HG03558 (cell line): ENCODE measurements at regions not wholly inside any gene's neighbourhood (a gene's known extent, or its start where the extent isn't known, plus 50 kb on each side); places are given as distances from the start of the nearest gene placed in this dataset.
"Not testable (repeated sequence)": the region's sequence is repeated elsewhere in the genome, so short reads cannot be mapped to it uniquely, and the experiment has no call there.

ENCODE experiments used
- ATAC-seq: cut with Tn5 transposase; IDR thresholded peaks from one replicate; pipeline ENCODE4 v1.9.1; 2021; ENCODE audit warnings: moderate number of reproducible peaks; ENCODE audit not compliant: unreplicated experiment; ENCODE audit errors: extremely low read depth

DNA sequence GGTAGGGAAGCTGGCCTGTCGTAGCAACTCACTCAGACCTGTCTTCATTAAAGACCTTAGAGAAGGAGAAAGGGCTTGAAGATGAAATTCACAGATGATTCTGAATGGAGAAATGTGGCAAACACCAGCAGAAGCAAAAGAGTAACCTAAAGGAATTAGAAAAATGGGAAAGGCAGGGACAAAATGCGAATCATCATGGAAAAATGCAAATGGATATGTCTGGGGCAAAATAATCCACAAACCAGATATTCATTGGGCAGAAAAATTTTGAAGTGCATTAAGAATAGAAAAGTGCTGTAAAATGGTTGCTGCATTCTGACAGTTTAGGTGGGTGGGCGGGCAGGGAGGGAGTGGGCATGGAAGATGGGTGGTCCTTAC is 156.9 kb upstream of the RASGRP1 start:
- ATAC-seq: no peak

DNA sequence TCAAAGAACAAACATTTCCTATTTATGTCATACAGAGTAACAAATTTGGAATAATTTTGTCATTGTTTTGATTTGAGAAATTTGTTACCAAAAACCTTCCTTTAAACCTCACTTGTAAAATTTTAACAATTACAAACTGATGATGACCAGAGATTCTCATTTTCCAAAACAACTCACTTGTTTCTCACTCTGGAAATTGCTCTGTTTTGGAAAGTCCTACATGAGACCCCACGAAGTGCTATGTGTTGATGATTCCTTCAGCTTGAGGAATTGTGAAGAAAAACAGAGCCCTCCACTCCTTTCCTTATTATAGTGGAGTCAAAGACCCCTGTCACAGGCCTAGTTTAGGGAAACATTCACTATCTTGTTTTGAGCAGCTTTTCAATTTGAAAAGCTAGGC is 157.6 kb upstream of the RASGRP1 start:
- ATAC-seq: no peak

DNA sequence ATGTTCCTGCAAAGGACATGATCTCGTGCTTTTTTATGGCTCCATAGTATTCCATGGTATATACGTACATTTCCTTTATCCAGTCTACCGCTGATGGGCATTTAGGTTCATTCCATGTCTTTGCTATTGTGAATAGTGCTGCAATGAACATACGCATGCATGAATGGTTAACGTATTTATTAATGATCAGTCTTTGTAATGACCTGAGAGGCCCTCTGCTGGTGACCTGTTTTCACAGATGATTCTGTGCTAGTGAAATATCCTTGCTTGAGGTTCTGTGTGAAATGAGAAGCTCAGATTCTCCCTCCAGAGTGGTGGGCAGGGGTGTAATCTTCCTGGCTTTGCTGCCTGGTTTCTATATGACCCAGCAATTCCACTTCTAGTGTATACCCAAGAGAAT is 160.2 kb upstream of the RASGRP1 start:
- no peak for ATAC-seq

DNA sequence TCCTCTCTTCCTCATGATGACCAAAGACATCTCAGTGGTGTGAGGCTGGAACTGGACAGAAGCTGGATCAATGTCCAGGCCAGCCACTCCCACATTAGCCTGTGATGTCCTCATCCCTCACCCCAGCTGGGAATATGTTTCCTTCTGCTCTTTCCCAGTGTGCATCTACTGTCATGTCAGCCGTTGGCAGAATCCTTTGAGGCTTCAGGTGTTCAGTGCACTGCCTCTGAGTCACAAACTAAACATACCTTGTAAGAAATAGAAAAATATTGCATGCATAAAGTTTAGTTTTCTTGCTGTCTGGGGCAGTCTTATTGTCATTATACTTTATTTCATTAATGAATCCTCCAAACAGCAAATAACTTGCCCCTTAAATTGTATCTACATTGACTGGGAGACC is 161.6 kb upstream of the RASGRP1 start:
- no peak for ATAC-seq

DNA sequence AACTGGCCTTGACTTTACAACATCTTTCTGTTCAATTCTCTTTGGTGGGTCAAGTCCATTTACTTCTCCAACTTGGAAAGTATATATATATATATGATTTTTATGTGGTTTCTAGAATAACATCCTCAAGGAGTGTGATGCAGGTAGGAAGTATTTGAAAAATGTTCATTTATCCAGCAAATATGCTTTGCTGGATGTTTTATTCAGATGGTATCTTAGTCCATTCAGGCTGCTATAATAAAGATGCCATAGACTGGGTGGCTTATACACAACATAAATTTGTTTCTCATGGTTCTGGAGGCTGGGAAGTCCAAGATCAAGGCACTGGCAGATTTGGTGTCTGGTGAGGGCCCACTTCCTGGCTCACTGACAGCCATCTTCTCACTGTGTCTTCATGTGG is 168.7 kb upstream of the RASGRP1 start:
- no peak for ATAC-seq

DNA sequence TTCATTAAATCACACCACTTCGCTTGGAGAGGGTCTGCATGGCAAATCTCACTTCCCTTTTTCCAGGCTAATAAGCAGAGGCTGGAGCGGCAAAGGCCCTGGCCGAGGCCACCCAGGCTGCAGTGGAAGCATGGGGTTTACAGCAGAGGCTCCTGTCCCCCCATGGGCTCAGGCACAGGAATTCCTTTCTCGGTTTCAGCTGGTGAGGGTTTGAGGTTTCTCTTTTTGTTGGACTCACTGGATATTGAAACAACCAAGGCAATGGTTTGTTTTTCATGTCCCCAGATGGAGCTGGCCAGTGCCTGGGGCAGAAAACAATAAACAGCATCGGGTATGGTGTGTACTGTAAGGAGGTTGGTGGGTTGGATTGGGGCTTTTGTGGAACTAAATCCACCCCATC is 175.6 kb upstream of the RASGRP1 start:
- ATAC-seq: no peak

DNA sequence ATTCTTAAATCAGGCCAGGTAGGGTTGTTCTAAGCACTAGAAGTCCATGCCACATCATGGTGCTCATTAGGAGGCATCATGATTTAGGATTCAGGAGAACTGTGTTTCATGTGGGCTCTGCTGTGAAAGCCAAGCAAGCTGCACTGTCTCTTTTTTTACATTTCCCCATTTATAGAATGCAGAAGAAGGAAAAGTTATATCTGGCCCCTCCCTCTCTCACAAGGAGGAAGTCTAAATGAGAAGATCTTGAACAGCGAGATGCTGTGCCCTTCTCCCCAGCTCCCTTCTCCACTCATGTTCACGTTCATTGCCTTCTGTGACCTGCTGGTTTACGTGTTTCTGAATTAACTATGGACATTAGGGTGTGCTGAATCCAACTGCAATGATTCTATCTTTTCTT is 178.5 kb upstream of the RASGRP1 start:
- ATAC-seq: no peak

DNA sequence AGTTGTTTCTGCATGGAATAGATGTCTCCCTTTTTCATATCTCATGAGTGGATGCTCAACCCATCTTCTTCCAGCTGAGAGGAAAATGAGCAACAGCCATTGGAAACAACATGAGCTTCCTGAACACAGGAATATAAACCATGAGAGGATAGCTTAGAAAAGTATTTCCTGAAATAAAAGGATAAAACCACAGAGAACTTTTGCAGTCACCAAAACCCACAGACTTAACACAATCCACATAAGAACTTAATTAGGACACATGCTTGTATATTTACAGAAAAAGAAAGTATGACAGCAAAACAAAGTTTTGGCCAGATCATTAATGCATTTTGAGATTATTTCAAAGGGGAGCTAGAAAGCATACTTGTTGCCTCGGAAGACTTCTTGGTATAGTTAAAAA is 180.5 kb upstream of the RASGRP1 start:
- ATAC-seq: no peak

DNA sequence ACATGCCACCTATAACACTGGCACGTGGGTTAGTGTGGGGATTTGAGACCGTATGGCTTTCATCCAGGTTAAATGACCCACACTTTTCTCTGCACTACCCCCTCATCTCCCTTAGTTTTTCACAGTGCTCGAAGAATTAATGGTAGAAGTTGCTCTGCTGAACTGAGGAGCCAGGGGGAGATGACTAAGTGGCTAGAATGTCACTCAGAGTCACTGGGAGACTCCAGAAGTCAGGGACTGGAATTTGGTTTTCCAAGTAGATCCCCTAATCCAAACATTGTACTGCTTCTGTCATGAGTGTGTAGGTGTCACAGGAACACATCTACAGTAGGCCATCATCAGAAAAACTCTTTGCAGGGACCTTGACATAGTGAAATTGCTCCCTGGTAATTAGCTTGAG is 181.0 kb upstream of the RASGRP1 start:
- ATAC-seq: no peak

DNA sequence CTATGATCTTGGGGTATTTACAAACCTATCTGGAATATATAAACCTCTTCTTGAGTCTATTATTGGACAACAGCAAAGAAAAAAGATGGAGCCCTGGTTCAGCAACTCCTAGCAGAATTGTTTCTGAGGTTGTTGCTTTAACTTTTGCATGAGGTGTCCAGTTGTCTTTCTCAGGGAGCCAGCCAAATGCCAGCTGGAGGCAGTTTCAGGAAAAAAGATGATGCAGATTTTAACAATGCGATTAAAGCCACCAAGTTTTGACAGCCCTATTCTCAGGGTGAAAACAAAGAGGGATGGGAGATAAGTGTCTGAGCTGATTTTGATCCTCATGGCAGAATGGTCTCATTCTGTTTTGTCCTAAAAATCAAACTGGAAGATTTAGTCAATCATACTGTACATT is 181.6 kb upstream of the RASGRP1 start:
- no peak for ATAC-seq

DNA sequence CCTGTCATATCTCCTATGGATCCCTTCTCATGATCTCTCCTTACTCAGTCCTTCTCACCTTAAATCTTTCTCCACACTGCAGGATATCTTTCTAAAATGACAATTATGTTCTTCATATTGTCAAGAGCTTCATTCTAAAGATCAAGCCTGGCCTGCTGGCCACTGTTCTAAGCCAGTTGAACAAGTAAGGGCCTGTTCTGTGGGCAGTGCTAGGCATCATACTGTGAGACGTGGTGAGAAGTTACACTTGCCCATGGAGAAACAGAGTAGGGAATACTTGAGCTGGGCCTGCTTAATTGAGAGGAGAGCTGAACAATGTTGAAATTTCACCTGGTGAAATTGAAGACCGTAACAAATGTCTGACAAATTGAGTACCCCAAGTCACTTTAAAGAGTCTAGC is 184.1 kb upstream of the RASGRP1 start:
- no peak for ATAC-seq

DNA sequence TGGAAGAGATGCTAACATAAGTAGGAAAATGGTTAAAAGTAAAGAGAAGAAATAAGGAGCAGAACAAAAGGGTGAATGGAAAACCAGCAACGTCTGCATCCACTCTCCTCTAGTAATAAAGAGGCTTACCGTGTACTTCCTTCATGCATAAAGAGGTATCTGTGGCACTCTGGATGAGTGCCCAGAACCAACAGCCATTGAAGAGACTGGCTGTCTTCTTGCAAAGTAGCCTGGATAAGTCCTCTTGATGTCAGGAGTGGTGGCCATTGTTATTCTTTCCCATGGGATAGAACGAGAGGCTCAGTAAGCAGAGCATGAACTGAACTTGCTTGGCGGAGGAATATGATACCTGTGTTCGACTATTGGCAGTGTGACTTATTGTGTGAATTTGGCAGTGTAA is 186.2 kb upstream of the RASGRP1 start:
- no peak for ATAC-seq

DNA sequence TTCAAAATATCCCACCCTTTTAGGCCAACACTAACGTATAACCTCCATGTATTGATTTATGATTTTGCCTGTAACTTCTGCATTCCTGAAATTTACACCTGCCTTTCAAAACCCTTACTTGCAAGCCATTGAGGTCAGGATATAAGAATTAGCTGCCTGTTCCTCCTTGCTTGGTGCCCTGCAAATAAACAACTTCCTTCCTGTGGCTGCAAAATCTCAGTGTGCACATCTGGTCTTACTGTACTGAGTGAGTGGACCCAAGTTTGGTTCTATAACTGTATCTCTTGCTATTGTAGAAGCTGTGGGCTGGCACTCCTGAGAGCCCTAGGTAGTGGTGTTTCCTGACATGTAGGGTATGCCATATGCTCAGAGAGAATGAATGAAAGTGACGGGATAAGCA is 191.1 kb upstream of the RASGRP1 start:
- ATAC-seq: no peak

DNA sequence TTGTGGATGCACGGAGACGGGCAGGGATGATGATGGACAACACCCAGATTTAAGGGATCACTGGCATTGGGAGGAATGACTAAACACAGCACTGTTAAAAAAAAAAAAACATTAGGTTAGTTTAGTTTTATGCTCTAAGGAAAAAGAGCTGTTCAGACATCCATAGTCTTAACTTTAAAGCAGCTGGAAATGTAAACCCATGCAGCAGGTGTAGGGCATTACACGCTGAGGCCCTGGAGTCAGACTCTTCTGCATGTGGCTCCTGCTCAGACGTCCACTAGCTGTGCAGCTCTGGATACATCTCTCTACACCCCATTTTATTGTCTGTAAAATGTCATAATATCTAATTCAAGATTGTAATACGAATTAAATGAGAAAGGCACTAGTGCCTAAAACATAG is 191.8 kb upstream of the RASGRP1 start:
- ATAC-seq: no peak

DNA sequence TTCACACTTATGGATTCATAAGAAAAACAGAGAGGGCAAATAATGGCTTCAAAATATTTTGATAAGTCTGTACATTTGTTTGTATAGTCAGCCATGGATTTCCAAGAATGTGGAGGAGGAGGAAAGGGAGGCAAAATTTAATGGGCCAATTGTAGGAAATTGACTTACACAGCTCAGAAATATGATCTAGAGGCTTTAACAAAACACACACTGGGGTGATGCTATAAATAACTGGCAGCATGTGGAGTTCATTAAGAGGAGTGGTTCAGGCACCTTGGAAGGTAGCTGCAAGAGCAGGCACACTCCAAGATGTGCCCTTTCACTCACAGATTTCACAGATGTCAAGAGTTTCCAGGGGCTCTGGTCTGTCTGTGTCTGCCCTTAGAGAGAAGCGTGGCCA is 193.4 kb upstream of the RASGRP1 start:
- no peak for ATAC-seq

DNA sequence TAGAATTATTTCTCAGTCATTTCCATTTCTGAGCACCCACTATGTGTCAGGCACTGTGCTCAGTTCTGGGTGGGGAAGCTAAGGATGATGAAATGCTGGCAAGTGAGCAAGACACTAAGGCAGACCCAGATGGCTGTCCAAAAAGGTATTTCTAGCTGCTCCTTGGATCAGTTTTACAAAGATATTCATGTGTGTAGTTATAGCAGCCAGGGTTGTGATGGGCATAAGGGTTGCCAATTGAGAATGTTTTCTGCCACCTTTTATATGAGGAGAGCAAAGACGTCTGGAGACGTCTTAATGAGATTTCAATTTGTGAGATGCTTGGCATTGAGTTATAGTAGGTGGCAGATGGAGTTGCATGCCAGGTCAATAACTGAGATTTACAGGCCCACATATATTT is 197.1 kb upstream of the RASGRP1 start:
- no peak for ATAC-seq

DNA sequence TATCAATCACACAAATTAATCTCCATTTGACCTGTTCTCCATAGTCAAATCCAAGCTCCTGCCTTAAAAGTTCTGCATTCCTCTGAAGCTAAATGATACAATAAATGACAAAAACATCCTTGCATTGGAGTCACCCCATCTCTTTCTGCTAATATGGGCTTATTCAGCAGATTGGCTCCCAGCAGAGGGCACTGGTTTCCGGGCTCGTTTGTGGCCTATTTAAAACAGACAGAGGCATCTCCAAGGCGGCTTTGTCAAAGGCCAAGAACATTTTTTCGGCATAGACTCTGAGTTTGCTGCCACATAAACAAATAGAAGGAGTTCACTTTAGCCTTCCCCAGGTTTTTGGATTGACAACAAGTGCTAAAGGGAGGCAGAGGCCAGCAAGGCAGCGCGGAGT is 204.4 kb upstream of the RASGRP1 start:
- ATAC-seq: no peak

DNA sequence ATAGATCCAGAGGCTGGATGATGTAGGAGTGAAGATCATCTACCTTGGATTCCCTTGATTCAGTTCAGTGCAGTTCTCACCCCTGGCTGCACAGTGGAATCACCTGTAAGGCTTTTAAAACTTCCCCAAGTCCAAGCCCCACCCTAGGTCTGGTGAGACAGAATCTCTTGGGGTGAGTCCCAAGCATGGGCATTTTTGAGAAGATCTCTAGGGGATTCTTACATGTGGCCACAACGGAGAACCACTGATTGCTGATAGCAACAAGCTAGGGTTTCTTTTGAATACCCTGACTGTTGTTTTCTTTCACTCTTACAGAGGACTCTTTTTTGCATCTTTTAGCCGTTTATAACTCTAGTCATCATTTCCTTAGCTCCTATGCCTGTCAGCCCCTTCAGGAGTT is 204.9 kb upstream of the RASGRP1 start:
- no peak for ATAC-seq

DNA sequence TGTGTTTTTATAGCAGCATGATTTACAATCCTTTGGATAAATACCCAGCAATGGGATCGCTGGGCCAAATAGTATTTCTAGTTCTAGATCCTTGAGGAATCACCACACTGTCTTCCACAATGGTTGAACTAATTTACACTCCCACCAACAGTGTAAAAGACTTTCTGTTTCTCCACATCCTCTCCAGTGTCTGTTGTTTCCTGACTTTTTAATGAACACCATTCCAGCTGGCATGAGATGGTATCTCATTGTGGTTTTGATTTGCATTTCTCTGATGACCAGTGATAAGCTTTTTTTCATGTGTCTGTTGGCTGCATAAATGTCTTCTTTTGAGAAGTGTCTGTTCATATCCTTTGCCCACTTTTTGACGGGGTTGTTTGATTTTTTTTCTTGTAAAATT is 209.5 kb upstream of the RASGRP1 start:
- not testable (repeated sequence) for ATAC-seq

DNA sequence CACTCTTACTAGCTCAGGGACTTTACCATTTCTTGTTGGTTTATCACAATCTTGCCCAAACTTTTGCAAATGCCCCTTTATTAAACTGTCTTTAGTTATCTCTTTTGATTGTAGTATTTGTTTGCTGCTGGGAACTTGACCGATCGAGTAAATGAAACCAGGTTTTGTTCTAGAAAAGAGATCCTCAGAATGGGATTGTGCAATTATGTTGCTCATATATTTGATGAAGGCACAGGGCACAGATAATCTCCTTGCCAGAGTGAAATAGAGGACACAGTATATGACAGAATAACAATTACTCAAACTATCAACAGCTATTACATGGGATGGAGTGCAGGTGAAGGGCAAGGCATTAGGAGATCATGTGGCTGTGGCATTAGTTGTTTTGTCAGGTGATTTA is 216.6 kb upstream of the RASGRP1 start:
- no peak for ATAC-seq

DNA sequence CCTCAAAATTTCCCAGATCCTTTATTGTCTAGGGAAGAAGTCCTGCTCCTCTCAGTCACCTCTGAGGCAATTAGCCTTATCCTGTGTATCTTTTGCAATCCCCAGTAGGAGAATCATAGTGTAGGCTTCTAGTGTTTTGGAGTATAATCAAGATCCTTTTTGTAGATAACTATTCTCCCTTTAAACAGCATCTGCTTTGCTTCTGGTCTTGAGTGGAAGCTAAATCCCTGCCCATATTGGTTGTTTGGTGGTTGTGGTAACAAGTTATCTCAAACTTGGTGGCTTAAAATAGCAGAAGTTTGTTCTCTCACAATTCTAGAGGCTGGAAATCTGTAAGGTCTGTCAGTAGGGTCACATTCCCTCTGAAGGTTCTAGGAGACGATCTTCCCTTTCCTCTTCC is 217.5 kb upstream of the RASGRP1 start:
- no peak for ATAC-seq

DNA sequence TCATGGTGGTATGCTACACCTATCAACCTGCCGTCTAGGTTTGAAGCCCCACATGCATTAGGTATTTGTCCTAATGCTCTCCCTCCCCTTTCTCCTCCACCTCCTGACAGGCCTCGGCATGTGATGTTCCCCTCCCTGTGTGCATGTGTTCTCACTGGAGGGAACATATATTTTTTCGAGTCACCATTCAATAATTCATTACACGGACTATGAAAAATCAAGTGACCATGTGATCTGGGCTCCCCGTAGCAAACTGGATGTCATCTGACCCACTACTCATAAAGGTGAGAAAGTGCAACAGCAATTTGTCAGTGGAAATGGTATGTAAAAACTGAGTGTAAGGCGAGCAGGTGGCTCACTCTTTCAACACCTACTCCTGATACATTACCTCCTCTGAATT is 224.3 kb upstream of the RASGRP1 start:
- no peak for ATAC-seq

DNA sequence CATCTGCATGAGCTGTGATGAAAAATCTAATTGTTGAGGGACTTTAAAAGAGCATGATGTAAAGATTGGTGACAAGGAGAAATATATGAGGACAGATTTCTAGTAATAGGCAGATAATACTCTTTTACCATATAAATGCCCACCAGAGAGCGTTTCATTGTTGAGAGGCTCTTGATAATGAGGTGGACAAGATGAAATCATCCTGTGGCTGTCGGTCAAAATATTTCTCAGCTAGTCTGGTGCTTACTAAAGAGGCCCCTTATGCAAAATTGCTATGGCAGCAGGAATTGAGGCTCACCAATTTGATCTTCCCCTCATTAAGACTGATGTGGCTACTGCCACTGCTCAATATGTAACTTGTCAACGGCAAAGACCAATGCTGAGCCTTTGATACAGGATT is 225.0 kb upstream of the RASGRP1 start:
- ATAC-seq: no peak
